HepG2 (cell line): ENCODE measurements at regions not wholly inside any gene's neighbourhood (a gene's known extent, or its start where the extent isn't known, plus 50 kb on each side); places are given as distances from the start of the nearest gene placed in this dataset.
"Not testable (repeated sequence)": the region's sequence is repeated elsewhere in the genome, so short reads cannot be mapped to it uniquely, and the experiment has no call there.

Source experiments
- ATAC-seq: fragments of 200-7000 bp; cut with Tn5 transposase; 3 replicates; pipeline ENCODE4 v1.9.1; 2020; ENCODE audit warnings: mild to moderate bottlenecking, moderate library complexity
- BruUV-seq: library from RNA; stranded (reverse); fragments of 400-500 nt; replicated peaks from 2 replicates; lab custom pipeline; 2021; lab: Mats Ljungman, UMichigan
- CTCF ChIA-PET: fragments of 300-600 bp; formaldehyde crosslinking; extraction: SDS; loops from one replicate; lab custom pipeline; 2021; ENCODE audit warnings: low total read pairs, inconsistent platforms, low intra/inter-chr PET ratio; lab: Yijun Ruan, JAX
- POLR2A ChIA-PET: fragments of 350-600 bp; sonication (Branson Sonifier 250); formaldehyde crosslinking; loops from one replicate; lab custom pipeline; 2020; ENCODE audit warnings: antibody characterized with exemption, inconsistent platforms; lab: Yijun Ruan, JAX
- DNase-seq: peaks from one replicate; pipeline ENCODE4 v3.0.0-alpha.2; 2015; ENCODE audit warnings: low spot score
- FAIRE-seq: peaks from 3 replicates; lab custom pipeline; 2011; peaks lifted over from hg19 to GRCh38; lab: Jason Lieb, UNC
- H2AFZ ChIP-seq: one replicate; pipeline ENCODE4 v1.6.1; 2011; ENCODE audit warnings: low read length, inconsistent platforms
- H3K27ac ChIP-seq: fragments of 300-600 bp; 3 replicates; pipeline ENCODE4 v1.8.0; 2011; ENCODE audit warnings: mixed run types, mild to moderate bottlenecking, mixed read lengths, low read length, inconsistent platforms; ENCODE audit not compliant: insufficient read depth; ENCODE audit errors: extremely low read length
- H3K27me3 ChIP-seq, 2 experiments: fragments of 200-600 bp in 1 of 2; 2 replicates in 1 of 2; 3 replicates in 1 of 2; pipeline versions ENCODE4 v1.6.0 to v1.8.0; 2011; ENCODE audit warnings: low read length in 2 of 2, mild to moderate bottlenecking in 2 of 2, moderate library complexity in 2 of 2, inconsistent platforms in 1 of 2; ENCODE audit not compliant: insufficient read depth in 2 of 2, control insufficient read depth in 1 of 2
- H3K36me3 ChIP-seq, 2 experiments: fragments of 200-600 bp in 1 of 2; replicated peaks in 1 of 2; 2 replicates in 1 of 2; 3 replicates in 1 of 2; pipeline versions ENCODE4 v1.5.1 to v1.8.0; 2011; ENCODE audit warnings: low read length in 2 of 2, inconsistent platforms in 1 of 2; ENCODE audit not compliant: insufficient read depth in 2 of 2, control insufficient read depth in 1 of 2
- H3K4me1 ChIP-seq: 2 replicates; pipeline ENCODE4 v1.5.1; 2012; ENCODE audit warnings: low read length, inconsistent platforms; ENCODE audit not compliant: insufficient read depth
- H3K4me2 ChIP-seq: 2 replicates; pipeline ENCODE4 v1.6.0; 2011; ENCODE audit warnings: low read depth, low read length, inconsistent platforms
- H3K4me3 ChIP-seq, 3 experiments: fragments of 200-600 bp in 1 of 3; sonication (generic), shearing (Covaris generic) in 1 of 3; replicated peaks in 1 of 3; 2 replicates each; pipeline ENCODE4 v1.5.1; 2011 to 2016; ENCODE audit warnings: low read length in 3 of 3, inconsistent platforms in 2 of 3, low read depth in 2 of 3, mild to moderate bottlenecking in 2 of 3, control low read depth in 1 of 3, mixed read lengths in 1 of 3; ENCODE audit not compliant: insufficient read depth in 1 of 3
- H3K79me2 ChIP-seq: one replicate; pipeline ENCODE4 v1.6.1; 2011; ENCODE audit warnings: low read length, inconsistent platforms; ENCODE audit not compliant: insufficient read depth
- H3K9ac ChIP-seq: 2 replicates; pipeline ENCODE4 v1.6.0; 2011; ENCODE audit warnings: mild to moderate bottlenecking, low read depth, low read length, inconsistent platforms; ENCODE audit not compliant: insufficient read depth
- H3K9me3 ChIP-seq: 2 replicates; pipeline ENCODE4 v1.5.1; 2012; ENCODE audit warnings: mild to moderate bottlenecking, low read length
- H4K20me1 ChIP-seq: 2 replicates; pipeline ENCODE4 v1.6.0; 2011; ENCODE audit warnings: inconsistent platforms, mild to moderate bottlenecking, low read length, moderate library complexity; ENCODE audit not compliant: insufficient read depth
- HDAC1 ChIP-seq: sonication (generic); formaldehyde crosslinking; IDR thresholded peaks from 2 replicates; pipeline ENCODE4 v1.5.1; 2020; ENCODE audit warnings: mild to moderate bottlenecking, missing genetic modification reagents
- MAFG ChIP-seq: sonication (generic); formaldehyde crosslinking; IDR thresholded peaks from 2 replicates; pipeline ENCODE4 v1.5.1; 2020; ENCODE audit warnings: mild to moderate bottlenecking, missing genetic modification reagents
- NR2C2 ChIP-seq: sonication (generic); formaldehyde crosslinking; IDR thresholded peaks from 2 replicates; pipeline ENCODE4 v1.4.0; 2020; ENCODE audit warnings: missing genetic modification reagents, mild to moderate bottlenecking, moderate library complexity, borderline replicate concordance
- POLR2AphosphoS5 ChIP-seq: IDR thresholded peaks from 2 replicates; pipeline ENCODE4 v1.6.1; 2012; ENCODE audit warnings: low read depth, low read length
- RAD51 ChIP-seq: fragments of 450-650 bp; IDR thresholded peaks from 2 replicates; pipeline ENCODE4 v1.6.1; 2016; ENCODE audit warnings: borderline replicate concordance
- ZGPAT ChIP-seq: IDR thresholded peaks from 2 replicates; pipeline ENCODE4 v1.6.1; 2016; ENCODE audit warnings: mild to moderate bottlenecking
- ZNF124 ChIP-seq: sonication (generic); formaldehyde crosslinking; IDR thresholded peaks from 2 replicates; pipeline ENCODE4 v1.4.0; 2020; ENCODE audit warnings: missing genetic modification reagents
- WGBS: methylation state at CpG from one replicate; pipeline ENCODE4 v1.1.6; 2017; ENCODE audit warnings: low lambda C conversion rate; 5-methylcytosine and 5-hydroxymethylcytosine counted together
- in situ Hi-C: cut with HindIII; loops from 2 replicates; pipeline ENCODE4 v1.10.0; 2017; ENCODE audit warnings: low pct_unique_long_range_greater_than_20kb; ENCODE audit not compliant: extremely low pct_ligation_motif_present
- intact Hi-C: fragments of 100-400 bp; cut with micrococcal nuclease; formaldehyde crosslinking; loops from one replicate; pipeline ENCODE4 v1.10.0; 2022; ENCODE audit not compliant: unreplicated experiment

- TF ChIP-seq HDAC1 (CRISPR knock-in tag) (no peak), POLR2AphosphoS5 (no peak), RAD51 (no peak), ZGPAT (CRISPR knock-in tag) (no peak)
Measured at GRCh38 chr1:68814067-68814466, 317.2 kb upstream of the DEPDC1 start (continued).

- Histone ChIP-seq H3K27ac (no peak overlapping the region), H4K20me1 (no peaks in the 10 kb centered on the region), H2AFZ (no peak overlapping the region), H3K4me1 (no peaks in the 10 kb centered on the region), H3K27me3 (no peaks in the 10 kb centered on the region), H3K36me3 (no peaks in the 10 kb centered on the region), H3K9ac (no peak overlapping the region), H3K4me2 (no peak overlapping the region), H3K9me3 (peaks cover 87% of the 10 kb centered on the region), H3K4me3 (no peak overlapping the region), H3K79me2 (no peaks in the 10 kb centered on the region)
- in situ Hi-C loops (no loop called here), intact Hi-C loops (no loop called here)
- FAIRE-seq (no peak), ATAC-seq (no peak), DNase-seq (no peak)
- BruUV-seq, result no TSS peak
- ChIA-PET CTCF (no interaction called here), POLR2A (no interaction called here)
- no peak for TF ChIP-seq NR2C2 (CRISPR knock-in tag)
- TF ChIP-seq ZNF124 (CRISPR knock-in tag), result no peak
- TF ChIP-seq MAFG, result no peak
- 10% methylated on average over 1 of the region's 1 CpG for WGBS
Measured at GRCh38 chr1:68815632-68816031, 318.8 kb upstream of the DEPDC1 start.

GRCh38 chr1:68817505-68818210 is 320.8 kb upstream of the DEPDC1 start:
- DNase-seq, H2AFZ ChIP-seq, POLR2A ChIA-PET, H3K79me2 ChIP-seq, in situ Hi-C loops, H3K4me3 ChIP-seq, intact Hi-C loops, FAIRE-seq, H3K4me2 ChIP-seq, BruUV-seq, H3K27me3 ChIP-seq, CTCF ChIA-PET, H4K20me1 ChIP-seq, ATAC-seq, H3K4me1 ChIP-seq, H3K9ac ChIP-seq, H3K27ac ChIP-seq, H3K36me3 ChIP-seq: not testable (repeated sequence)
- H3K9me3 ChIP-seq, result peaks cover 74% of the 10 kb centered on the region
- WGBS, result 79% methylated on average over 11 of the region's 49 CpGs
